HepG2 (cell line): ENCODE measurements at regions not wholly inside any gene's neighbourhood (a gene's known extent, or its start where the extent isn't known, plus 50 kb on each side); places are given as distances from the start of the nearest gene placed in this dataset.

Experiments used
- ATAC-seq: fragments of 200-7000 bp; cut with Tn5 transposase; 3 replicates; pipeline ENCODE4 v1.9.1; 2020; ENCODE audit warnings: mild to moderate bottlenecking, moderate library complexity
- BruUV-seq: library from RNA; stranded (reverse); fragments of 400-500 nt; replicated peaks from 2 replicates; lab custom pipeline; 2021; lab: Mats Ljungman, UMichigan
- CTCF ChIA-PET: fragments of 300-600 bp; formaldehyde crosslinking; extraction: SDS; loops from one replicate; lab custom pipeline; 2021; ENCODE audit warnings: low total read pairs, inconsistent platforms, low intra/inter-chr PET ratio; lab: Yijun Ruan, JAX
- POLR2A ChIA-PET: fragments of 350-600 bp; sonication (Branson Sonifier 250); formaldehyde crosslinking; loops from one replicate; lab custom pipeline; 2020; ENCODE audit warnings: antibody characterized with exemption, inconsistent platforms; lab: Yijun Ruan, JAX
- DNase-seq: peaks from one replicate; pipeline ENCODE4 v3.0.0-alpha.2; 2015; ENCODE audit warnings: low spot score
- FAIRE-seq: peaks from 3 replicates; lab custom pipeline; 2011; peaks lifted over from hg19 to GRCh38; lab: Jason Lieb, UNC
- H2AFZ ChIP-seq: one replicate; pipeline ENCODE4 v1.6.1; 2011; ENCODE audit warnings: low read length, inconsistent platforms
- H3K27ac ChIP-seq: fragments of 300-600 bp; 3 replicates; pipeline ENCODE4 v1.8.0; 2011; ENCODE audit warnings: mixed run types, mild to moderate bottlenecking, mixed read lengths, low read length, inconsistent platforms; ENCODE audit not compliant: insufficient read depth; ENCODE audit errors: extremely low read length
- H3K27me3 ChIP-seq, 2 experiments: fragments of 200-600 bp in 1 of 2; 2 replicates in 1 of 2; 3 replicates in 1 of 2; pipeline versions ENCODE4 v1.6.0 to v1.8.0; 2011; ENCODE audit warnings: low read length in 2 of 2, mild to moderate bottlenecking in 2 of 2, moderate library complexity in 2 of 2, inconsistent platforms in 1 of 2; ENCODE audit not compliant: insufficient read depth in 2 of 2, control insufficient read depth in 1 of 2
- H3K36me3 ChIP-seq, 2 experiments: fragments of 200-600 bp in 1 of 2; replicated peaks in 1 of 2; 2 replicates in 1 of 2; 3 replicates in 1 of 2; pipeline versions ENCODE4 v1.5.1 to v1.8.0; 2011; ENCODE audit warnings: low read length in 2 of 2, inconsistent platforms in 1 of 2; ENCODE audit not compliant: insufficient read depth in 2 of 2, control insufficient read depth in 1 of 2
- H3K4me1 ChIP-seq: 2 replicates; pipeline ENCODE4 v1.5.1; 2012; ENCODE audit warnings: low read length, inconsistent platforms; ENCODE audit not compliant: insufficient read depth
- H3K4me2 ChIP-seq: 2 replicates; pipeline ENCODE4 v1.6.0; 2011; ENCODE audit warnings: low read depth, low read length, inconsistent platforms
- H3K4me3 ChIP-seq, 3 experiments: fragments of 200-600 bp in 1 of 3; sonication (generic), shearing (Covaris generic) in 1 of 3; replicated peaks in 1 of 3; 2 replicates each; pipeline ENCODE4 v1.5.1; 2011 to 2016; ENCODE audit warnings: low read length in 3 of 3, inconsistent platforms in 2 of 3, low read depth in 2 of 3, mild to moderate bottlenecking in 2 of 3, control low read depth in 1 of 3, mixed read lengths in 1 of 3; ENCODE audit not compliant: insufficient read depth in 1 of 3
- H3K79me2 ChIP-seq: one replicate; pipeline ENCODE4 v1.6.1; 2011; ENCODE audit warnings: low read length, inconsistent platforms; ENCODE audit not compliant: insufficient read depth
- H3K9ac ChIP-seq: 2 replicates; pipeline ENCODE4 v1.6.0; 2011; ENCODE audit warnings: mild to moderate bottlenecking, low read depth, low read length, inconsistent platforms; ENCODE audit not compliant: insufficient read depth
- H3K9me3 ChIP-seq: 2 replicates; pipeline ENCODE4 v1.5.1; 2012; ENCODE audit warnings: mild to moderate bottlenecking, low read length
- H4K20me1 ChIP-seq: 2 replicates; pipeline ENCODE4 v1.6.0; 2011; ENCODE audit warnings: inconsistent platforms, mild to moderate bottlenecking, low read length, moderate library complexity; ENCODE audit not compliant: insufficient read depth
- FOSL1 ChIP-seq: sonication (generic); formaldehyde crosslinking; IDR thresholded peaks from 2 replicates; pipeline ENCODE4 v1.9.0; 2021; ENCODE audit warnings: missing genetic modification reagents, borderline replicate concordance
- HNRNPLL ChIP-seq: fragments of 200-400 bp; formaldehyde crosslinking; IDR thresholded peaks from 2 replicates; pipeline ENCODE4 v1.6.1; 2017; ENCODE audit warnings: mild to moderate bottlenecking, low read depth, low read length; ENCODE audit not compliant: poor library complexity, severe bottlenecking
- IRF2 ChIP-seq: IDR thresholded peaks from 2 replicates; pipeline ENCODE4 v1.6.1; 2018; ENCODE audit warnings: missing genetic modification reagents, missing compliant biosample characterization
- MAFF ChIP-seq: IDR thresholded peaks from 2 replicates; pipeline ENCODE4 v1.6.1; 2011; ENCODE audit warnings: low read depth, low read length, improper control_type of control experiment
- SALL1 ChIP-seq: sonication (generic); formaldehyde crosslinking; IDR thresholded peaks from 2 replicates; pipeline ENCODE4 v1.8.0; 2022; ENCODE audit warnings: mild to moderate bottlenecking, missing genetic modification reagents
- TFDP2 ChIP-seq: sonication (generic); formaldehyde crosslinking; IDR thresholded peaks from 2 replicates; pipeline ENCODE4 v1.4.0; 2020; ENCODE audit warnings: missing genetic modification reagents
- ZNF484 ChIP-seq: sonication (generic); formaldehyde crosslinking; IDR thresholded peaks from 2 replicates; pipeline ENCODE4 v1.5.1; 2020; ENCODE audit warnings: mild to moderate bottlenecking, low read depth, missing genetic modification reagents, borderline replicate concordance
- WGBS: methylation state at CpG from one replicate; pipeline ENCODE4 v1.1.6; 2017; ENCODE audit warnings: low lambda C conversion rate; 5-methylcytosine and 5-hydroxymethylcytosine counted together
- in situ Hi-C: cut with HindIII; loops from 2 replicates; pipeline ENCODE4 v1.10.0; 2017; ENCODE audit warnings: low pct_unique_long_range_greater_than_20kb; ENCODE audit not compliant: extremely low pct_ligation_motif_present
- intact Hi-C: fragments of 100-400 bp; cut with micrococcal nuclease; formaldehyde crosslinking; loops from one replicate; pipeline ENCODE4 v1.10.0; 2022; ENCODE audit not compliant: unreplicated experiment

GRCh38 chr9:78902051-78902450, 605.1 kb downstream of the PSAT1 start:
- Histone ChIP-seq H3K27ac (no peak overlapping the region), H2AFZ (no peak overlapping the region), H3K4me3 (no peak overlapping the region), H3K4me2 (no peak overlapping the region), H4K20me1 (no peaks in the 10 kb centered on the region), H3K9me3 (no peaks in the 10 kb centered on the region), H3K4me1 (no peaks in the 10 kb centered on the region), H3K9ac (no peak overlapping the region), H3K36me3 (no peaks in the 10 kb centered on the region), H3K79me2 (no peaks in the 10 kb centered on the region), H3K27me3 (no peaks in the 10 kb centered on the region)
- BruUV-seq = no TSS peak
- no peak for DNase-seq
- no peak for FAIRE-seq
- intact Hi-C loops = no loop called here
- POLR2A ChIA-PET = no interaction called here
- 2% methylated on average over 2 of the region's 2 CpGs for WGBS
- no peak for TF ChIP-seq FOSL1 (CRISPR knock-in tag)
- CTCF ChIA-PET = no interaction called here
- in situ Hi-C loops = no loop called here
- no peak for ATAC-seq

GRCh38 chr9:78903581-78903980, 606.7 kb downstream of the PSAT1 start:
- Histone ChIP-seq H3K36me3 (no peaks in the 10 kb centered on the region), H3K9me3 (no peaks in the 10 kb centered on the region), H2AFZ (no peak overlapping the region), H3K4me3 (no peak overlapping the region), H3K27me3 (no peaks in the 10 kb centered on the region), H3K4me1 (no peaks in the 10 kb centered on the region), H3K4me2 (no peak overlapping the region), H3K9ac (no peak overlapping the region), H3K27ac (no peak overlapping the region), H3K79me2 (no peaks in the 10 kb centered on the region), H4K20me1 (no peaks in the 10 kb centered on the region)
- no peak for DNase-seq
- FAIRE-seq = no peak
- no TSS peak for BruUV-seq
- intact Hi-C loops = no loop called here
- ATAC-seq = no peak
- CTCF ChIA-PET = no interaction called here
- in situ Hi-C loops = no loop called here
- TF ChIP-seq TFDP2 (CRISPR knock-in tag) (no peak), SALL1 (no peak), MAFF (no peak), IRF2 (CRISPR knock-in tag) (no peak), HNRNPLL (no peak), ZNF484 (CRISPR knock-in tag) (no peak)
- POLR2A ChIA-PET = no interaction called here
